ENCODE measurements at regions not wholly inside any gene's neighbourhood (a gene's known extent, or its start where the extent isn't known, plus 50 kb on each side); places are given as distances from the start of the nearest gene placed in this dataset.

DNA sequence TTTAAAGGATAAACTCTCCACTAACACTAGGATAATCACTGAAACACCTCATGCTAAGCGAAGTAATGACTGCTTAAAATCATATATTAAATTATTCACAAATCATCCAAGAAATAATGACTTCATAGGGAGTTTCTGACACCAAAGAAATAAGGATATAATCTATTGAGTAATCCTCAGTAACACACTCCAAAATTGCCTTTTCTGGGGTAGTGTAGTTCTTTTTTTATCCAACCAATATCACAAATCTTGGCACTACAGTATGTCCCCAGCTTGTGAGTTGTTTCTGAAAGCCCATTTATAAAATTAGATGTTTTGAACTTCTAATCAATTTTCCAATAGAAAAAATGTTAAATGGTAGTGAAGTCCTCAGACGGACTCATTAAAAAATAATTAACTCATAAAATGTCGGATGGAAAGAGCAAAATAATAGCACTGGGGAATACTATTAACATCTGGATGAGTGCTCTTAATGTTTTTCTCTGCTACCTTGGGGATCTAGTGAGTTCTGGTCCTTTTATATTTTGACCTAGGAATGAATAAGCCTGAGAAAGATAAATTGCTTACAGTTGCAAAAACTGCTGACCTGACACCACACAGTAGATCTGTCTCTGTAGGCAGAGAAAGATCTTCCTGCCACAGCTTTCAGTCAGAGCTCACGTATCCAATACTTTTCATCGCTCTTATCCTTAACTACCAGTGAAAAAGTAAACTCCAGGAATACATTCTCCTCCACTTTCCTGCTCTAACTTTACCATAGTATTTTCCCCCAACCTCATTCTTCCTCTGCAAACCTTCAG lies 618.5 kb upstream of the ANKRD30A start:
- dilution Hi-C loops (cut with MboI; ENCODE audit: extremely low pct_ligation_motif_present, low sequenced_read_pairs) = no loop called here
- TF ChIP-seq, protein P1, sequence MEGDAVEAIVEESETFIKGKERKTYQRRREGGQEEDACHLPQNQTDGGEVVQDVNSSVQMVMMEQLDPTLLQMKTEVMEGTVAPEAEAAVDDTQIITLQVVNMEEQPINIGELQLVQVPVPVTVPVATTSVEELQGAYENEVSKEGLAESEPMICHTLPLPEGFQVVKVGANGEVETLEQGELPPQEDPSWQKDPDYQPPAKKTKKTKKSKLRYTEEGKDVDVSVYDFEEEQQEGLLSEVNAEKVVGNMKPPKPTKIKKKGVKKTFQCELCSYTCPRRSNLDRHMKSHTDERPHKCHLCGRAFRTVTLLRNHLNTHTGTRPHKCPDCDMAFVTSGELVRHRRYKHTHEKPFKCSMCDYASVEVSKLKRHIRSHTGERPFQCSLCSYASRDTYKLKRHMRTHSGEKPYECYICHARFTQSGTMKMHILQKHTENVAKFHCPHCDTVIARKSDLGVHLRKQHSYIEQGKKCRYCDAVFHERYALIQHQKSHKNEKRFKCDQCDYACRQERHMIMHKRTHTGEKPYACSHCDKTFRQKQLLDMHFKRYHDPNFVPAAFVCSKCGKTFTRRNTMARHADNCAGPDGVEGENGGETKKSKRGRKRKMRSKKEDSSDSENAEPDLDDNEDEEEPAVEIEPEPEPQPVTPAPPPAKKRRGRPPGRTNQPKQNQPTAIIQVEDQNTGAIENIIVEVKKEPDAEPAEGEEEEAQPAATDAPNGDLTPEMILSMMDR (IDR thresholded peaks at IDR 0.05; ENCODE audit: extremely low read depth in 1 of 2, insufficient read depth in 1 of 2, low read depth in 1 of 2, low read length in 2 of 2) = no peak
- no peak for TF ChIP-seq EZH2 (IDR thresholded peaks at IDR 0.05; ENCODE audit: borderline replicate concordance, low read depth, low read length, severe bottlenecking)
- TF ChIP-seq JUN (IDR thresholded peaks at IDR 0.05; ENCODE audit: borderline replicate concordance, insufficient read depth, insufficient read length, low read depth) = no peak
- TF ChIP-seq, protein P2, sequence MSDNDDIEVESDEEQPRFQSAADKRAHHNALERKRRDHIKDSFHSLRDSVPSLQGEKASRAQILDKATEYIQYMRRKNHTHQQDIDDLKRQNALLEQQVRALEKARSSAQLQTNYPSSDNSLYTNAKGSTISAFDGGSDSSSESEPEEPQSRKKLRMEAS (IDR thresholded peaks at IDR 0.05; ENCODE audit: insufficient read depth, insufficient read length) = no peak
- no peak for TF ChIP-seq MYC (IDR thresholded peaks at IDR 0.05; ENCODE audit: low read depth, low read length)
- no peak for TF ChIP-seq GATA2 (IDR thresholded peaks at IDR 0.05; ENCODE audit: insufficient read depth, insufficient read length, low read depth, low read length)
- no peak for TF ChIP-seq POLR2A (IDR thresholded peaks at IDR 0.05; ENCODE audit: low read depth, low read length)
- no peak for TF ChIP-seq POLR2AphosphoS5 (IDR thresholded peaks at IDR 0.05; ENCODE audit: insufficient read depth, low read depth, low read length)
- no peak for TF ChIP-seq FOS (IDR thresholded peaks at IDR 0.05; ENCODE audit: borderline replicate concordance, insufficient read depth, low read length)
- Histone ChIP-seq H2AFZ (ENCODE audit: low read depth, low read length) (no peak overlapping the region), H3K9me1 (replicated peaks; ENCODE audit: control insufficient read depth, extremely low read depth, insufficient read depth, low read length) (no peaks in the 10 kb centered on the region), H3K4me3 (replicated peaks in 1 of 3; ENCODE audit: insufficient read depth in 1 of 3, low read depth in 1 of 3, low read length in 3 of 3) (no peak overlapping the region), H3K9me3 (replicated peaks; ENCODE audit: control insufficient read depth, insufficient read depth, low read length) (no peaks in the 10 kb centered on the region), H3K9ac (replicated peaks; ENCODE audit: extremely low read depth, insufficient read depth, low read length) (no peak overlapping the region), H4K20me1 (replicated peaks; ENCODE audit: control insufficient read depth, extremely low read depth, insufficient read depth, low read length) (no peaks in the 10 kb centered on the region), H3K79me2 (ENCODE audit: control insufficient read depth, insufficient read depth, low read length) (no peaks in the 10 kb centered on the region), H3K4me1 (ENCODE audit: control insufficient read depth, extremely low read depth, insufficient read depth, low read length) (no peaks in the 10 kb centered on the region), H3K27me3 (ENCODE audit: control insufficient read depth in 2 of 2, insufficient read depth in 2 of 2, low read length in 2 of 2) (peaks cover 2 to 9% of the 10 kb centered on the region in 2 experiments), H3K27ac (ENCODE audit: insufficient read depth, low read depth, low read length) (no peak overlapping the region), H3K4me2 (ENCODE audit: insufficient read depth, low read length) (no peak overlapping the region), H3K36me3 (ENCODE audit: control insufficient read depth in 2 of 2, extremely low read depth in 1 of 2, insufficient read depth in 2 of 2, low read length in 2 of 2) (no peaks in the 10 kb centered on the region)
- DNase-seq (ENCODE audit: low read depth, low spot score) = no peak
- intact Hi-C loops (cut with micrococcal nuclease) = no loop called here
- POLR2A ChIA-PET = interaction anchor here (0.7 kb wide), 1 partner anchor 127 kb away, joined by 7 read pairs; no protein-coding TSS in a partner anchor
- BruUV-seq (replicated peaks) = no TSS peak
- CTCF ChIA-PET = no interaction called here
- FAIRE-seq = no peak

Measured in endothelial cell of umbilical vein (primary cell).